Hepatic stellate cell (primary cell): ENCODE measurements at regions not wholly inside any gene's neighbourhood (a gene's known extent, or its start where the extent isn't known, plus 50 kb on each side); places are given as distances from the start of the nearest gene placed in this dataset.

ENCODE experiments used
- DNase-seq: peaks from one replicate; pipeline ENCODE4 v3.0.0; 2011; ENCODE audit warnings: low spot score

- DNase-seq: no peak
Measured at GRCh38 chr16:8519179-8519578, 71.1 kb downstream of the TMEM114 start.

GRCh38 chr16:8517280-8517679, 73.0 kb downstream of the TMEM114 start:
- no peak for DNase-seq

- DNase-seq: no peak
Measured at GRCh38 chr16:8516471-8516870, 73.8 kb downstream of the TMEM114 start.

- no peak for DNase-seq
Measured at GRCh38 chr16:8512941-8513624, 77.2 kb downstream of the TMEM114 start.

GRCh38 chr16:8511464-8511863, 78.8 kb downstream of the TMEM114 start:
- no peak for DNase-seq

- no peak for DNase-seq
Measured at GRCh38 chr16:8510160-8510559, 80.2 kb downstream of the TMEM114 start.

- DNase-seq: no peak
Measured at GRCh38 chr16:8505327-8505991, 84.9 kb downstream of the TMEM114 start.

- no peak for DNase-seq
Measured at GRCh38 chr16:8502446-8502845, 87.9 kb downstream of the TMEM114 start.

- no peak for DNase-seq
Measured at GRCh38 chr16:8500351-8500750, 90.0 kb downstream of the TMEM114 start.

GRCh38 chr16:8496364-8496763, 93.9 kb downstream of the TMEM114 start:
- no peak for DNase-seq

- DNase-seq: no peak
Measured at GRCh38 chr16:8493972-8494371, 96.3 kb downstream of the TMEM114 start.

GRCh38 chr16:8492690-8493089, 97.6 kb downstream of the TMEM114 start:
- DNase-seq: no peak

GRCh38 chr16:8489580-8489979, 100.7 kb downstream of the TMEM114 start:
- no peak for DNase-seq

- DNase-seq: no peak
Measured at GRCh38 chr16:8486985-8487384, 103.3 kb downstream of the TMEM114 start.

- DNase-seq: no peak
Measured at GRCh38 chr16:8483396-8483795, 106.9 kb downstream of the TMEM114 start.

GRCh38 chr16:8481810-8482209, 108.5 kb downstream of the TMEM114 start:
- no peak for DNase-seq

GRCh38 chr16:8476824-8477223, 113.5 kb downstream of the TMEM114 start:
- DNase-seq: no peak

- DNase-seq: no peak
Measured at GRCh38 chr16:8474587-8474986, 115.7 kb downstream of the TMEM114 start.

- no peak for DNase-seq
Measured at GRCh38 chr16:8469102-8469778, 121.1 kb downstream of the TMEM114 start.

- DNase-seq: no peak
Measured at GRCh38 chr16:8464979-8465378, 125.3 kb downstream of the TMEM114 start.

GRCh38 chr16:8459085-8459733, 131.1 kb downstream of the TMEM114 start:
- no peak for DNase-seq

GRCh38 chr16:8458481-8459046, 131.7 kb downstream of the TMEM114 start:
- DNase-seq: no peak
